GM23338 (cell line): ENCODE measurements at regions not wholly inside any gene's neighbourhood (a gene's known extent, or its start where the extent isn't known, plus 50 kb on each side); places are given as distances from the start of the nearest gene placed in this dataset.

Source experiments
- ATAC-seq: fragments of 200-7000 bp; cut with Tn5 transposase; 3 replicates; pipeline ENCODE4 v1.9.1; 2020
- DNase-seq: peaks from one replicate; pipeline ENCODE4 v3.0.0-alpha.2; 2015; ENCODE audit warnings: low spot score
- H2AFZ ChIP-seq: fragments of 200-600 bp; sonication (generic); 2 replicates; pipeline ENCODE4 v1.8.0; 2016; ENCODE audit warnings: antibody characterized with exemption, mild to moderate bottlenecking, moderate library complexity
- H3F3A ChIP-seq: fragments of 200-600 bp; sonication (generic); replicated peaks from 2 replicates; pipeline ENCODE4 v1.8.0; 2017; ENCODE audit warnings: antibody characterized with exemption, mixed run types, low read depth
- H3K27ac ChIP-seq: fragments of 200-600 bp; sonication (generic); 2 replicates; pipeline ENCODE4 v1.6.1; 2016; ENCODE audit warnings: low read depth
- H3K27me3 ChIP-seq: fragments of 200-600 bp; sonication (generic); 2 replicates; pipeline ENCODE4 v1.8.0; 2016; ENCODE audit warnings: mild to moderate bottlenecking, mixed run types, moderate library complexity; ENCODE audit not compliant: insufficient read depth
- H3K36me3 ChIP-seq: fragments of 200-600 bp; sonication (generic); 2 replicates; pipeline ENCODE4 v1.8.0; 2016; ENCODE audit warnings: mild to moderate bottlenecking; ENCODE audit not compliant: insufficient read depth
- H3K4me1 ChIP-seq: fragments of 200-600 bp; sonication (generic); 2 replicates; pipeline ENCODE4 v1.8.0; 2016; ENCODE audit warnings: mild to moderate bottlenecking, moderate library complexity; ENCODE audit not compliant: insufficient read depth
- H3K4me2 ChIP-seq: fragments of 200-600 bp; sonication (generic); 2 replicates; pipeline ENCODE4 v1.7.1; 2017; ENCODE audit warnings: mixed run types
- H3K4me3 ChIP-seq: fragments of 200-600 bp; sonication (generic); 2 replicates; pipeline ENCODE4 v1.6.1; 2016; ENCODE audit warnings: mixed run types
- H3K79me2 ChIP-seq: fragments of 200-600 bp; sonication (generic); replicated peaks from 2 replicates; pipeline ENCODE4 v1.8.0; 2017; ENCODE audit warnings: mild to moderate bottlenecking; ENCODE audit not compliant: insufficient read depth
- H3K9me2 ChIP-seq: fragments of 200-600 bp; sonication (generic); 2 replicates; pipeline ENCODE4 v1.8.0; 2017; ENCODE audit not compliant: insufficient read depth
- H4K20me1 ChIP-seq: fragments of 200-600 bp; sonication (generic); replicated peaks from 2 replicates; pipeline ENCODE4 v1.8.0; 2017; ENCODE audit warnings: mild to moderate bottlenecking; ENCODE audit not compliant: insufficient read depth
- H3K27ac Mint-ChIP-seq: 2 replicates; pipeline ENCODE4 v1.8.0; 2020; ENCODE audit warnings: inconsistent platforms, mild to moderate bottlenecking, moderate library complexity, mixed read lengths
- H3K27me3 Mint-ChIP-seq: 3 replicates; pipeline ENCODE4 v1.8.0; 2022; ENCODE audit warnings: low read depth, mild to moderate bottlenecking, moderate library complexity, mixed read lengths, inconsistent platforms; ENCODE audit not compliant: insufficient read depth, poor library complexity
- H3K36me3 Mint-ChIP-seq: 3 replicates; pipeline ENCODE4 v1.8.0; 2021; ENCODE audit warnings: low read depth, mild to moderate bottlenecking, inconsistent platforms, moderate library complexity, mixed read lengths
- H3K4me1 Mint-ChIP-seq: 3 replicates; pipeline ENCODE4 v1.8.0; 2020; ENCODE audit warnings: mild to moderate bottlenecking, inconsistent platforms, mixed read lengths
- H3K4me3 Mint-ChIP-seq: 3 replicates; pipeline ENCODE4 v1.8.0; 2021; ENCODE audit warnings: moderate library complexity, mild to moderate bottlenecking, inconsistent platforms, mixed read lengths
- H3K9me3 Mint-ChIP-seq: 3 replicates; pipeline ENCODE4 v1.8.0; 2020; ENCODE audit warnings: moderate library complexity, mild to moderate bottlenecking, inconsistent platforms, mixed read lengths
- CREB1 ChIP-seq: fragments of 250-450 bp; sonication (Bioruptor Pico); IDR thresholded peaks from 2 replicates; pipeline ENCODE4 v1.5.0; 2020; ENCODE audit warnings: low read depth, mild to moderate bottlenecking, moderate library complexity
- EZH2 ChIP-seq: fragments of 200-600 bp; sonication (generic); IDR thresholded peaks from one replicate; pipeline ENCODE4 v1.8.0; 2017; ENCODE audit warnings: antibody characterized with exemption, mild to moderate bottlenecking, low read depth; ENCODE audit not compliant: unreplicated experiment
- EZH2phosphoT487 ChIP-seq: fragments of 200-600 bp; sonication (generic); IDR thresholded peaks from one replicate; pipeline ENCODE4 v1.8.1; 2018; ENCODE audit warnings: antibody characterized with exemption; ENCODE audit not compliant: unreplicated experiment
- JUNB ChIP-seq: IDR thresholded peaks from one replicate; pipeline ENCODE4 v1.6.1; 2016; ENCODE audit warnings: antibody characterized with exemption; ENCODE audit not compliant: unreplicated experiment
- NANOG ChIP-seq: IDR thresholded peaks from 2 replicates; pipeline ENCODE4 v1.6.1; 2016; ENCODE audit warnings: antibody characterized with exemption, borderline replicate concordance
- POLR2AphosphoS5 ChIP-seq: IDR thresholded peaks from 2 replicates; pipeline ENCODE4 v1.6.1; 2016; ENCODE audit warnings: antibody characterized with exemption, low read depth
- STAT1 ChIP-seq: IDR thresholded peaks from one replicate; pipeline ENCODE4 v1.6.1; 2016; ENCODE audit warnings: antibody characterized with exemption; ENCODE audit not compliant: unreplicated experiment
- ZNF114 ChIP-seq: fragments of 250-450 bp; sonication (Bioruptor Pico); IDR thresholded peaks from 2 replicates; pipeline ENCODE4 v1.5.0; 2020; ENCODE audit warnings: mild to moderate bottlenecking, moderate library complexity
- ZNF331 ChIP-seq: fragments of 250-450 bp; sonication (Bioruptor Pico); IDR thresholded peaks from 2 replicates; pipeline ENCODE4 v1.5.0; 2020; ENCODE audit warnings: low read depth, mild to moderate bottlenecking, moderate library complexity
- TF ChIP-seq, protein P1 (sequence below), 2 experiments: fragments of 200-600 bp in 1 of 2; sonication (generic) in 1 of 2; conservative IDR thresholded peaks; 2 replicates each; pipeline versions ENCODE4 v1.5.1 to v1.6.1; 2016 to 2017; ENCODE audit warnings: antibody characterized with exemption in 2 of 2, low read depth in 2 of 2, mild to moderate bottlenecking in 2 of 2, moderate library complexity in 1 of 2
- TF ChIP-seq, protein P2 (sequence below): fragments of 250-450 bp; sonication (Bioruptor Pico); IDR thresholded peaks from 2 replicates; pipeline ENCODE4 v1.5.0; 2020; ENCODE audit warnings: mild to moderate bottlenecking, moderate library complexity
- TF ChIP-seq, protein P3 (sequence below): IDR thresholded peaks from 2 replicates; pipeline ENCODE4 v1.6.1; 2016; ENCODE audit warnings: antibody characterized with exemption
- TF ChIP-seq, protein P4 (sequence below): IDR thresholded peaks from one replicate; pipeline ENCODE4 v1.6.1; 2018; ENCODE audit warnings: antibody characterized with exemption; ENCODE audit not compliant: unreplicated experiment

DNA sequence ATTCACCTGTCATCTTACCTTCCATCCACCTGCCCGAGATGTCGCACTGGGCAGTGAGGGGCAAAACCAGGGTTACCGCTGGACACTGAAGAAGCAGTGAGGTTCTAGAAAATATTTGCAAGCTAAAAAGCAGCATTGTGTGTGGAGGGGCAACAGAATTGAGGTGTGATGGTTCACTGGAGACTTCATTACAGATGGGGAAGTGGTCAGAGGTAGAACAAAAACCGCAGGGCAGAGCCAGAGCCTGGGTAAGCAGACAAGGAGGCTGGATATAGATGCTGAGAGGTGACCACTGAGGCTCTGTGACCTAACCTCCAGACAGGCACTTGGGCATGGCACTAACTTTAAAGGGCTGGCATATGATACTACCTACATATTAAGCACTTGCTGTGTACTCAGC lies 363.9 kb upstream of the PROX1 start:
- peaks cover 4% of the 10 kb centered on the region for H3K27me3 Mint-ChIP-seq
- no peak for TF ChIP-seq POLR2AphosphoS5
- TF ChIP-seq, protein P1, sequence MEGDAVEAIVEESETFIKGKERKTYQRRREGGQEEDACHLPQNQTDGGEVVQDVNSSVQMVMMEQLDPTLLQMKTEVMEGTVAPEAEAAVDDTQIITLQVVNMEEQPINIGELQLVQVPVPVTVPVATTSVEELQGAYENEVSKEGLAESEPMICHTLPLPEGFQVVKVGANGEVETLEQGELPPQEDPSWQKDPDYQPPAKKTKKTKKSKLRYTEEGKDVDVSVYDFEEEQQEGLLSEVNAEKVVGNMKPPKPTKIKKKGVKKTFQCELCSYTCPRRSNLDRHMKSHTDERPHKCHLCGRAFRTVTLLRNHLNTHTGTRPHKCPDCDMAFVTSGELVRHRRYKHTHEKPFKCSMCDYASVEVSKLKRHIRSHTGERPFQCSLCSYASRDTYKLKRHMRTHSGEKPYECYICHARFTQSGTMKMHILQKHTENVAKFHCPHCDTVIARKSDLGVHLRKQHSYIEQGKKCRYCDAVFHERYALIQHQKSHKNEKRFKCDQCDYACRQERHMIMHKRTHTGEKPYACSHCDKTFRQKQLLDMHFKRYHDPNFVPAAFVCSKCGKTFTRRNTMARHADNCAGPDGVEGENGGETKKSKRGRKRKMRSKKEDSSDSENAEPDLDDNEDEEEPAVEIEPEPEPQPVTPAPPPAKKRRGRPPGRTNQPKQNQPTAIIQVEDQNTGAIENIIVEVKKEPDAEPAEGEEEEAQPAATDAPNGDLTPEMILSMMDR (conservative IDR thresholded peaks at IDR 0.05; ENCODE audit: low read depth in 2 of 2): no peak
- no peak for TF ChIP-seq NANOG
- TF ChIP-seq EZH2: no peak
- TF ChIP-seq, protein P2, sequence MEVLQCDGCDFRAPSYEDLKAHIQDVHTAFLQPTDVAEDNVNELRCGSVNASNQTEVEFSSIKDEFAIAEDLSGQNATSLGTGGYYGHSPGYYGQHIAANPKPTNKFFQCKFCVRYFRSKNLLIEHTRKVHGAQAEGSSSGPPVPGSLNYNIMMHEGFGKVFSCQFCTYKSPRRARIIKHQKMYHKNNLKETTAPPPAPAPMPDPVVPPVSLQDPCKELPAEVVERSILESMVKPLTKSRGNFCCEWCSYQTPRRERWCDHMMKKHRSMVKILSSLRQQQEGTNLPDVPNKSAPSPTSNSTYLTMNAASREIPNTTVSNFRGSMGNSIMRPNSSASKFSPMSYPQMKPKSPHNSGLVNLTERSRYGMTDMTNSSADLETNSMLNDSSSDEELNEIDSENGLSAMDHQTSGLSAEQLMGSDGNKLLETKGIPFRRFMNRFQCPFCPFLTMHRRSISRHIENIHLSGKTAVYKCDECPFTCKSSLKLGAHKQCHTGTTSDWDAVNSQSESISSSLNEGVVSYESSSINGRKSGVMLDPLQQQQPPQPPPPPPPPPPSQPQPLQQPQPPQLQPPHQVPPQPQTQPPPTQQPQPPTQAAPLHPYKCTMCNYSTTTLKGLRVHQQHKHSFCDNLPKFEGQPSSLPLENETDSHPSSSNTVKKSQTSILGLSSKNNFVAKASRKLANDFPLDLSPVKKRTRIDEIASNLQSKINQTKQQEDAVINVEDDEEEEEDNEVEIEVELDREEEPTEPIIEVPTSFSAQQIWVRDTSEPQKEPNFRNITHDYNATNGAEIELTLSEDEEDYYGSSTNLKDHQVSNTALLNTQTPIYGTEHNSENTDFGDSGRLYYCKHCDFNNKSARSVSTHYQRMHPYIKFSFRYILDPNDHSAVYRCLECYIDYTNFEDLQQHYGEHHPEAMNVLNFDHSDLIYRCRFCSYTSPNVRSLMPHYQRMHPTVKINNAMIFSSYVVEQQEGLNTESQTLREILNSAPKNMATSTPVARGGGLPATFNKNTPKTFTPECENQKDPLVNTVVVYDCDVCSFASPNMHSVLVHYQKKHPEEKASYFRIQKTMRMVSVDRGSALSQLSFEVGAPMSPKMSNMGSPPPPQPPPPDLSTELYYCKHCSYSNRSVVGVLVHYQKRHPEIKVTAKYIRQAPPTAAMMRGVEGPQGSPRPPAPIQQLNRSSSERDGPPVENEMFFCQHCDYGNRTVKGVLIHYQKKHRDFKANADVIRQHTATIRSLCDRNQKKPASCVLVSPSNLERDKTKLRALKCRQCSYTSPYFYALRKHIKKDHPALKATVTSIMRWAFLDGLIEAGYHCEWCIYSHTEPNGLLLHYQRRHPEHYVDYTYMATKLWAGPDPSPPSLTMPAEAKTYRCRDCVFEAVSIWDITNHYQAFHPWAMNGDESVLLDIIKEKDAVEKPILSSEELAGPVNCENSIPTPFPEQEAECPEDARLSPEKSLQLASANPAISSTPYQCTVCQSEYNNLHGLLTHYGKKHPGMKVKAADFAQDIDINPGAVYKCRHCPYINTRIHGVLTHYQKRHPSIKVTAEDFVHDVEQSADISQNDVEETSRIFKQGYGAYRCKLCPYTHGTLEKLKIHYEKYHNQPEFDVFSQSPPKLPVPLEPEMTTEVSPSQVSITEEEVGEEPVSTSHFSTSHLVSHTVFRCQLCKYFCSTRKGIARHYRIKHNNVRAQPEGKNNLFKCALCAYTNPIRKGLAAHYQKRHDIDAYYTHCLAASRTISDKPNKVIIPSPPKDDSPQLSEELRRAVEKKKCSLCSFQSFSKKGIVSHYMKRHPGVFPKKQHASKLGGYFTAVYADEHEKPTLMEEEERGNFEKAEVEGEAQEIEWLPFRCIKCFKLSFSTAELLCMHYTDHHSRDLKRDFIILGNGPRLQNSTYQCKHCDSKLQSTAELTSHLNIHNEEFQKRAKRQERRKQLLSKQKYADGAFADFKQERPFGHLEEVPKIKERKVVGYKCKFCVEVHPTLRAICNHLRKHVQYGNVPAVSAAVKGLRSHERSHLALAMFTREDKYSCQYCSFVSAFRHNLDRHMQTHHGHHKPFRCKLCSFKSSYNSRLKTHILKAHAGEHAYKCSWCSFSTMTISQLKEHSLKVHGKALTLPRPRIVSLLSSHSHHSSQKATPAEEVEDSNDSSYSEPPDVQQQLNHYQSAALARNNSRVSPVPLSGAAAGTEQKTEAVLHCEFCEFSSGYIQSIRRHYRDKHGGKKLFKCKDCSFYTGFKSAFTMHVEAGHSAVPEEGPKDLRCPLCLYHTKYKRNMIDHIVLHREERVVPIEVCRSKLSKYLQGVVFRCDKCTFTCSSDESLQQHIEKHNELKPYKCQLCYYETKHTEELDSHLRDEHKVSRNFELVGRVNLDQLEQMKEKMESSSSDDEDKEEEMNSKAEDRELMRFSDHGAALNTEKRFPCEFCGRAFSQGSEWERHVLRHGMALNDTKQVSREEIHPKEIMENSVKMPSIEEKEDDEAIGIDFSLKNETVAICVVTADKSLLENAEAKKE: no peak
- no peak for TF ChIP-seq JUNB
- TF ChIP-seq, protein P3, sequence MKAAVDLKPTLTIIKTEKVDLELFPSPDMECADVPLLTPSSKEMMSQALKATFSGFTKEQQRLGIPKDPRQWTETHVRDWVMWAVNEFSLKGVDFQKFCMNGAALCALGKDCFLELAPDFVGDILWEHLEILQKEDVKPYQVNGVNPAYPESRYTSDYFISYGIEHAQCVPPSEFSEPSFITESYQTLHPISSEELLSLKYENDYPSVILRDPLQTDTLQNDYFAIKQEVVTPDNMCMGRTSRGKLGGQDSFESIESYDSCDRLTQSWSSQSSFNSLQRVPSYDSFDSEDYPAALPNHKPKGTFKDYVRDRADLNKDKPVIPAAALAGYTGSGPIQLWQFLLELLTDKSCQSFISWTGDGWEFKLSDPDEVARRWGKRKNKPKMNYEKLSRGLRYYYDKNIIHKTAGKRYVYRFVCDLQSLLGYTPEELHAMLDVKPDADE: no peak
- TF ChIP-seq STAT1: no peak
- no peak for TF ChIP-seq CREB1 (CRISPR knock-in tag)
- no peak for TF ChIP-seq ZNF114 (CRISPR knock-in tag)
- TF ChIP-seq ZNF331 (CRISPR knock-in tag): no peak
- TF ChIP-seq, protein P4, sequence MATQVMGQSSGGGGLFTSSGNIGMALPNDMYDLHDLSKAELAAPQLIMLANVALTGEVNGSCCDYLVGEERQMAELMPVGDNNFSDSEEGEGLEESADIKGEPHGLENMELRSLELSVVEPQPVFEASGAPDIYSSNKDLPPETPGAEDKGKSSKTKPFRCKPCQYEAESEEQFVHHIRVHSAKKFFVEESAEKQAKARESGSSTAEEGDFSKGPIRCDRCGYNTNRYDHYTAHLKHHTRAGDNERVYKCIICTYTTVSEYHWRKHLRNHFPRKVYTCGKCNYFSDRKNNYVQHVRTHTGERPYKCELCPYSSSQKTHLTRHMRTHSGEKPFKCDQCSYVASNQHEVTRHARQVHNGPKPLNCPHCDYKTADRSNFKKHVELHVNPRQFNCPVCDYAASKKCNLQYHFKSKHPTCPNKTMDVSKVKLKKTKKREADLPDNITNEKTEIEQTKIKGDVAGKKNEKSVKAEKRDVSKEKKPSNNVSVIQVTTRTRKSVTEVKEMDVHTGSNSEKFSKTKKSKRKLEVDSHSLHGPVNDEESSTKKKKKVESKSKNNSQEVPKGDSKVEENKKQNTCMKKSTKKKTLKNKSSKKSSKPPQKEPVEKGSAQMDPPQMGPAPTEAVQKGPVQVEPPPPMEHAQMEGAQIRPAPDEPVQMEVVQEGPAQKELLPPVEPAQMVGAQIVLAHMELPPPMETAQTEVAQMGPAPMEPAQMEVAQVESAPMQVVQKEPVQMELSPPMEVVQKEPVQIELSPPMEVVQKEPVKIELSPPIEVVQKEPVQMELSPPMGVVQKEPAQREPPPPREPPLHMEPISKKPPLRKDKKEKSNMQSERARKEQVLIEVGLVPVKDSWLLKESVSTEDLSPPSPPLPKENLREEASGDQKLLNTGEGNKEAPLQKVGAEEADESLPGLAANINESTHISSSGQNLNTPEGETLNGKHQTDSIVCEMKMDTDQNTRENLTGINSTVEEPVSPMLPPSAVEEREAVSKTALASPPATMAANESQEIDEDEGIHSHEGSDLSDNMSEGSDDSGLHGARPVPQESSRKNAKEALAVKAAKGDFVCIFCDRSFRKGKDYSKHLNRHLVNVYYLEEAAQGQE: no peak
- TF ChIP-seq EZH2phosphoT487: no peak
- Histone ChIP-seq H3K4me3 (no peak overlapping the region), H3K9me2 (peaks cover 6% of the 10 kb centered on the region; the same call in 1 of the 2 replicates), H3F3A (no peaks in the 10 kb centered on the region), H3K79me2 (no peaks in the 10 kb centered on the region), H3K4me1 (no peaks in the 10 kb centered on the region), H3K36me3 (no peaks in the 10 kb centered on the region), H3K27me3 (no peaks in the 10 kb centered on the region), H3K4me2 (no peak overlapping the region), H2AFZ (no peak overlapping the region), H4K20me1 (no peaks in the 10 kb centered on the region), H3K27ac (no peak overlapping the region)
- DNase-seq: no peak
- ATAC-seq: no peak
- peaks cover 9% of the 10 kb centered on the region for H3K9me3 Mint-ChIP-seq
- no peaks in the 10 kb centered on the region for H3K36me3 Mint-ChIP-seq
- no peak overlapping the region for H3K4me3 Mint-ChIP-seq
- no peaks in the 10 kb centered on the region for H3K4me1 Mint-ChIP-seq
- no peak overlapping the region for H3K27ac Mint-ChIP-seq
